ENCODE measurements at regions not wholly inside any gene's neighbourhood (a gene's known extent, or its start where the extent isn't known, plus 50 kb on each side); places are given as distances from the start of the nearest gene placed in this dataset.

- H3K4me3 ChIP-seq: no peak overlapping the region
- no peak for ATAC-seq
- intact Hi-C loops (cut with DNase I): no loop called here
- no peak for TF ChIP-seq CTCF (IDR thresholded peaks at IDR 0.05)
- H3K9me3 ChIP-seq: no peaks in the 10 kb centered on the region
- H3K27me3 ChIP-seq: no peaks in the 10 kb centered on the region
- peaks cover 0 to 3% (median 0%) of the 10 kb centered on the region in 9 donors for H3K4me1 ChIP-seq
- H3K27ac ChIP-seq: no peak overlapping the region
- no peak for DNase-seq
- H3K36me3 ChIP-seq: no peaks in the 10 kb centered on the region
- 62 to 69% methylated on average over 2 of the region's 2 CpGs for WGBS, 2 donors
These were observed 96.5 kb upstream of the PIEZO2 start for GRCh38 chr18:11245879-11246278.

GRCh38 chr18:11237484-11237883, 88.1 kb upstream of the PIEZO2 start:
- no peak for ATAC-seq
- 88 to 93% methylated on average over 2 of the region's 2 CpGs for WGBS, 2 donors
- Histone ChIP-seq H3K4me3 (no peak overlapping the region), H3K4me1 (no peaks in the 10 kb centered on the region), H3K9me3 (peaks cover 0 to 9% (median 0%) of the 10 kb centered on the region in 11 donors), H3K27me3 (no peaks in the 10 kb centered on the region), H3K36me3 (no peaks in the 10 kb centered on the region), H3K27ac (no peak overlapping the region)
- DNase-seq: no peak
- intact Hi-C loops (cut with DNase I): no loop called here
- no peak for TF ChIP-seq CTCF (IDR thresholded peaks at IDR 0.05)

- no peaks in the 10 kb centered on the region for H3K36me3 ChIP-seq
- H3K4me1 ChIP-seq: no peaks in the 10 kb centered on the region
- no peak overlapping the region for H3K4me3 ChIP-seq
- 76 to 90% methylated on average over 1 of the region's 1 CpG for WGBS, 2 donors
- DNase-seq (no peak), ATAC-seq (no peak)
- H3K9me3 ChIP-seq: peaks cover 0 to 9% (median 0%) of the 10 kb centered on the region in 11 donors
- intact Hi-C loops (cut with DNase I): no loop called here
- H3K27me3 ChIP-seq: no peaks in the 10 kb centered on the region
- no peak for TF ChIP-seq CTCF (IDR thresholded peaks at IDR 0.05)
- no peak overlapping the region for H3K27ac ChIP-seq
These were observed 87.7 kb upstream of the PIEZO2 start for GRCh38 chr18:11237066-11237465.

- intact Hi-C loops (cut with DNase I): no loop called here
- Histone ChIP-seq H3K27ac (no peak overlapping the region), H3K36me3 (no peaks in the 10 kb centered on the region), H3K4me1 (no peaks in the 10 kb centered on the region), H3K4me3 (no peak overlapping the region), H3K27me3 (peaks cover 0 to 3% (median 0%) of the 10 kb centered on the region in 7 donors), H3K9me3 (no peaks in the 10 kb centered on the region)
- no peak for DNase-seq
- TF ChIP-seq CTCF (IDR thresholded peaks at IDR 0.05): no peak
- no peak for ATAC-seq
- WGBS, 2 donors: 65 to 70% methylated on average over 7 of the region's 7 CpGs
These were observed 74.8 kb upstream of the PIEZO2 start for GRCh38 chr18:11224153-11224552.

All from heart right ventricle (tissue), 16 donors.